NCI-H748 treated with DMSO at 0.1 percent for 48 hours (cell line): ENCODE measurements at regions not wholly inside any gene's neighbourhood (a gene's known extent, or its start where the extent isn't known, plus 50 kb on each side); places are given as distances from the start of the nearest gene placed in this dataset.
A peak's percentile ranks its signal among the peaks of the same experiment; 100 is the strongest.

Experiments used
- DNase-seq: peaks from one replicate; lab custom pipeline; 2025; lab: John Stamatoyannopoulos, UW

GRCh38 chr1:50358962-50359361 lies 64.3 kb downstream of the DMRTA2 start:
- DNase-seq: no peak

GRCh38 chr1:50357186-50357585 lies 66.1 kb downstream of the DMRTA2 start:
- no peak for DNase-seq

- DNase-seq: no peak
These were observed 68.4 kb downstream of the DMRTA2 start for GRCh38 chr1:50354813-50355212.

- DNase-seq: no peak
These were observed 70.8 kb downstream of the DMRTA2 start for GRCh38 chr1:50352428-50352827.

GRCh38 chr1:50350868-50351267 lies 72.4 kb downstream of the DMRTA2 start:
- no peak for DNase-seq

- DNase-seq: no peak
These were observed 72.8 kb downstream of the DMRTA2 start for GRCh38 chr1:50350421-50350820.

GRCh38 chr1:50349242-50349565 lies 74.0 kb downstream of the DMRTA2 start:
- no peak for DNase-seq

- DNase-seq: peak; percentile 77
These were observed 74.6 kb downstream of the DMRTA2 start for GRCh38 chr1:50348449-50349241.

- DNase-seq: no peak
These were observed 75.3 kb downstream of the DMRTA2 start for GRCh38 chr1:50347933-50348332.

- no peak for DNase-seq
These were observed 76.6 kb downstream of the DMRTA2 start for GRCh38 chr1:50346621-50347020.

GRCh38 chr1:50343323-50343722 lies 79.9 kb downstream of the DMRTA2 start:
- DNase-seq: peak; percentile 92

GRCh38 chr1:50342525-50342924 lies 80.7 kb downstream of the DMRTA2 start:
- no peak for DNase-seq

GRCh38 chr1:50335036-50335435 lies 88.2 kb downstream of the DMRTA2 start:
- no peak for DNase-seq

GRCh38 chr1:50333595-50333974 lies 89.7 kb downstream of the DMRTA2 start:
- DNase-seq: no peak

- DNase-seq: peak; percentile 65
These were observed 90.2 kb downstream of the DMRTA2 start for GRCh38 chr1:50332941-50333594.

- DNase-seq: no peak
These were observed 93.8 kb downstream of the DMRTA2 start for GRCh38 chr1:50329332-50329932.

- no peak for DNase-seq
These were observed 94.7 kb downstream of the DMRTA2 start for GRCh38 chr1:50328552-50328951.

- DNase-seq: no peak
These were observed 97.2 kb downstream of the DMRTA2 start for GRCh38 chr1:50326026-50326425.

- no peak for DNase-seq
These were observed 100.7 kb downstream of the DMRTA2 start for GRCh38 chr1:50322579-50322978.

GRCh38 chr1:50318428-50318827 lies 104.8 kb downstream of the DMRTA2 start:
- no peak for DNase-seq

GRCh38 chr1:50308878-50309277 lies 114.4 kb downstream of the DMRTA2 start:
- no peak for DNase-seq

- no peak for DNase-seq
These were observed 117.4 kb downstream of the DMRTA2 start for GRCh38 chr1:50305808-50306207.

GRCh38 chr1:50300297-50300696 lies 122.9 kb downstream of the DMRTA2 start:
- no peak for DNase-seq
